GM12891 (cell line): ENCODE measurements at regions not wholly inside any gene's neighbourhood (a gene's known extent, or its start where the extent isn't known, plus 50 kb on each side); places are given as distances from the start of the nearest gene placed in this dataset.

Experiments
- DNase-seq: peaks from one replicate; pipeline ENCODE4 v3.0.0; 2011; ENCODE audit warnings: low spot score; ENCODE audit not compliant: insufficient read length
- FAIRE-seq: peaks from 2 replicates; lab custom pipeline; 2011; peaks lifted over from hg19 to GRCh38; lab: Jason Lieb, UNC
- PAX5 ChIP-seq: IDR thresholded peaks from 2 replicates; pipeline ENCODE4 v1.6.1; 2011; ENCODE audit warnings: low read length, moderate library complexity, mild to moderate bottlenecking; ENCODE audit not compliant: insufficient read depth, severe bottlenecking
- POLR2A ChIP-seq: IDR thresholded peaks from 2 replicates; pipeline ENCODE4 v1.6.1; 2011; ENCODE audit warnings: low read depth, low read length, control low read depth
- POLR2AphosphoS5 ChIP-seq: IDR thresholded peaks from 2 replicates; pipeline ENCODE4 v1.6.1; 2011; ENCODE audit warnings: low read depth, low read length, control low read depth
- POU2F2 ChIP-seq: IDR thresholded peaks from 2 replicates; pipeline ENCODE4 v1.6.1; 2011; ENCODE audit warnings: low read depth, mild to moderate bottlenecking, control low read depth, low read length, moderate library complexity
- SPI1 ChIP-seq: IDR thresholded peaks from 2 replicates; pipeline ENCODE4 v1.6.1; 2011; ENCODE audit warnings: low read depth, low read length, control low read depth
- TAF1 ChIP-seq: IDR thresholded peaks from 2 replicates; pipeline ENCODE4 v1.6.1; 2011; ENCODE audit warnings: low read depth, low read length, control low read depth

- FAIRE-seq (no peak), DNase-seq (no peak)
- TF ChIP-seq POU2F2 (no peak), SPI1 (no peak), POLR2A (no peak), PAX5 (no peak), TAF1 (no peak), POLR2AphosphoS5 (no peak)
These were observed 129.1 kb upstream of the ZNF462 start for GRCh38 chr9:106733828-106734380.

GRCh38 chr9:106737516-106737915 is 125.5 kb upstream of the ZNF462 start:
- DNase-seq (no peak), FAIRE-seq (no peak)
- TF ChIP-seq SPI1 (no peak), POLR2AphosphoS5 (no peak), PAX5 (no peak), POLR2A (no peak), TAF1 (no peak), POU2F2 (no peak)

- no peak for TF ChIP-seq POU2F2
- no peak for TF ChIP-seq PAX5
- no peak for TF ChIP-seq TAF1
- no peak for TF ChIP-seq POLR2A
- no peak for TF ChIP-seq SPI1
- TF ChIP-seq POLR2AphosphoS5 = no peak
- no peak for FAIRE-seq
- DNase-seq = no peak
These were observed 124.9 kb upstream of the ZNF462 start for GRCh38 chr9:106738109-106738508.

- FAIRE-seq (no peak), DNase-seq (no peak)
- TF ChIP-seq TAF1 (no peak), POLR2A (no peak), PAX5 (no peak), POU2F2 (no peak), POLR2AphosphoS5 (no peak), SPI1 (no peak)
These were observed 117.5 kb upstream of the ZNF462 start for GRCh38 chr9:106745457-106745856.

- TF ChIP-seq POU2F2 (no peak), PAX5 (no peak), POLR2AphosphoS5 (no peak), SPI1 (no peak)
- DNase-seq = no peak
- FAIRE-seq = no peak
These were observed 117.1 kb upstream of the ZNF462 start for GRCh38 chr9:106745876-106746275.

GRCh38 chr9:106751681-106752080 is 111.3 kb upstream of the ZNF462 start:
- no peak for FAIRE-seq
- DNase-seq = no peak
- TF ChIP-seq POLR2AphosphoS5 = no peak
- no peak for TF ChIP-seq POLR2A
- no peak for TF ChIP-seq TAF1
- no peak for TF ChIP-seq SPI1
- TF ChIP-seq PAX5 = no peak
- no peak for TF ChIP-seq POU2F2

DNA sequence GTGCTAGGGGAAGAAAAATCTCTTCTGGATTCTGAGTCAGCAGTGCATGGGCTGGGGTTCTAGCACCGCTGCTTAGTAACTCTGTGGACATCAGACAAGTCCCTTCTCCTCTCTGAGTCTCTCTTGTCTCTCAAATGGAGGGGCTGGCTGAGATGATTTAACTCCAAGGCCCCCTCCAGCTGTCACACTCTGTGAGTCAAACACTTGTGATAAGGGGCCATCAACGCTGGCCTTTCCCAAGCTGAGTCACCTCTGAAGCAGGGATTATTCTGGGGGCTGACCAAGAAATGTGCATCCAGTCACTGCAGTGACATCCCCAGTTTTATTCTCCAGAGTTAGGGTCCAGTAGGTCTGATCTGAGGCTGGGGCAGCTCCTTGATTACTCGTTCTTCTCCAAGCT is 110.4 kb upstream of the ZNF462 start:
- DNase-seq (no peak), FAIRE-seq (no peak)
- TF ChIP-seq POU2F2 (no peak), PAX5 (no peak), TAF1 (no peak), POLR2A (no peak), SPI1 (no peak), POLR2AphosphoS5 (no peak)

DNA sequence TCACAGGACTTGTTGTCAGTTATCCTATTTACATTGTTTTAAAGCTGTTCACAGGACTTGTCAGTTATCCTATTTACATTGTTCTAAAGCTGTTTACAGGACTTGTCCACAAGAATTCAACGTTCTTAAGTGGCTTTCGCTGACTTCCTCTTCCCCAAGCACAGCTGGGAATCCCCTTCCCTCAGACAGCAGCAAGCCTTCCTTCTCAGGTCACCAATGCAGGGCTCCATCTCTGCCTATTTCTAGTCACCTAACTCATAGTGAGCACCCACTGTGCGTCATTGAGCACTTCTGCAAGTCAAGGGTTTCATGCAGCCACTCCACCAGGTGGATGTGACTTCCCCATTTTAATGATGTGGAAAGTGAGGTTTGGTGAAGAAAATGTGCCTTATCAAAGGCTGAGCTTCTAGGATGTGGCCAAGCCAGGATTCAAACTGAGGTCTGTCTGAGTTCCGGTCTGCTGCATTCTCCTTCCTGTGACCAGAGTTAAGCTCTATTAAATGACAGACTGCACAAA is 109.8 kb upstream of the ZNF462 start:
- FAIRE-seq (peak; percentile 85), DNase-seq (peak; percentile 26)

GRCh38 chr9:106755736-106756135 is 107.2 kb upstream of the ZNF462 start:
- DNase-seq (no peak), FAIRE-seq (no peak)
- TF ChIP-seq POU2F2 (no peak), POLR2AphosphoS5 (no peak), TAF1 (no peak), POLR2A (no peak), PAX5 (no peak), SPI1 (no peak)

More for the DNA sequence above, 109.8 kb upstream of the ZNF462 start:
- TF ChIP-seq PAX5 (peak; percentile 82), POLR2AphosphoS5 (no peak), POU2F2 (peak; percentile 58; the same call in 1 of the 2 replicates), SPI1 (peak; percentile 90), POLR2A (no peak), TAF1 (no peak)
